HEK293T (cell line): ENCODE measurements at regions not wholly inside any gene's neighbourhood (a gene's known extent, or its start where the extent isn't known, plus 50 kb on each side); places are given as distances from the start of the nearest gene placed in this dataset.

ENCODE experiments used
- CTCF ChIA-PET: fragments of 350-600 bp; formaldehyde crosslinking; extraction: SDS; loops from one replicate; lab custom pipeline; 2021; ENCODE audit warnings: antibody characterized with exemption, inconsistent platforms; lab: Yijun Ruan, JAX
- POLR2A ChIA-PET: fragments of 350-600 bp; formaldehyde crosslinking; extraction: SDS; loops from one replicate; lab custom pipeline; 2020; ENCODE audit warnings: antibody characterized with exemption, inconsistent platforms; lab: Yijun Ruan, JAX
- DNase-seq: peaks from one replicate; pipeline ENCODE4 v3.0.0; 2012; ENCODE audit warnings: mixed read lengths; ENCODE audit errors: extremely low spot score
- ARNT ChIP-seq: fragments of 450-650 bp; IDR thresholded peaks from 2 replicates; pipeline ENCODE4 v1.6.1; 2017; ENCODE audit warnings: mild to moderate bottlenecking
- BHLHE40 ChIP-seq: fragments of 450-650 bp; IDR thresholded peaks from 2 replicates; pipeline ENCODE4 v1.6.1; 2016; ENCODE audit warnings: mild to moderate bottlenecking, moderate library complexity, borderline replicate concordance
- CTBP1 ChIP-seq: fragments of 450-650 bp; IDR thresholded peaks from 2 replicates; pipeline ENCODE4 v1.6.1; 2016; ENCODE audit warnings: borderline replicate concordance
- ELF4 ChIP-seq: fragments of 450-650 bp; IDR thresholded peaks from 2 replicates; pipeline ENCODE4 v1.6.1; 2017; ENCODE audit warnings: antibody characterized with exemption
- FOXA1 ChIP-seq: fragments of 450-650 bp; IDR thresholded peaks from 2 replicates; pipeline ENCODE4 v1.6.1; 2016; ENCODE audit warnings: mild to moderate bottlenecking
- FOXK2 ChIP-seq: fragments of 450-650 bp; IDR thresholded peaks from 2 replicates; pipeline ENCODE4 v1.6.1; 2016; ENCODE audit warnings: mild to moderate bottlenecking
- FOXM1 ChIP-seq: fragments of 450-650 bp; IDR thresholded peaks from 2 replicates; pipeline ENCODE4 v1.6.1; 2017; ENCODE audit warnings: mild to moderate bottlenecking, borderline replicate concordance
- HDGF ChIP-seq: fragments of 450-650 bp; IDR thresholded peaks from 2 replicates; pipeline ENCODE4 v1.6.1; 2017; ENCODE audit warnings: antibody characterized with exemption, borderline replicate concordance
- L3MBTL2 ChIP-seq: fragments of 450-650 bp; conservative IDR thresholded peaks from 2 replicates; pipeline ENCODE4 v1.6.1; 2016; ENCODE audit warnings: mild to moderate bottlenecking
- LEF1 ChIP-seq: fragments of 450-650 bp; IDR thresholded peaks from 2 replicates; pipeline ENCODE4 v1.6.1; 2017; ENCODE audit warnings: mild to moderate bottlenecking, borderline replicate concordance
- NFRKB ChIP-seq: fragments of 450-650 bp; IDR thresholded peaks from 2 replicates; pipeline ENCODE4 v1.6.1; 2016; ENCODE audit warnings: mild to moderate bottlenecking, moderate library complexity
- PKNOX1 ChIP-seq: fragments of 450-650 bp; IDR thresholded peaks from 2 replicates; pipeline ENCODE4 v1.6.1; 2016
- SP1 ChIP-seq: fragments of 450-650 bp; IDR thresholded peaks from 2 replicates; pipeline ENCODE4 v1.6.1; 2017
- SUZ12 ChIP-seq: fragments of 450-650 bp; IDR thresholded peaks from 2 replicates; pipeline ENCODE4 v1.6.1; 2016; ENCODE audit warnings: mild to moderate bottlenecking
- TARDBP ChIP-seq: fragments of 450-650 bp; IDR thresholded peaks from 2 replicates; pipeline ENCODE4 v1.6.1; 2016
- ZNF384 ChIP-seq: fragments of 450-650 bp; IDR thresholded peaks from 2 replicates; pipeline ENCODE4 v1.6.1; 2016

GRCh38 chr1:87800006-87800405, 471.3 kb downstream of the LMO4 start:
- no peak for TF ChIP-seq CTBP1
- no peak for TF ChIP-seq SUZ12
- TF ChIP-seq L3MBTL2, result no peak
- no peak for TF ChIP-seq FOXK2
- no peak for TF ChIP-seq FOXA1
- TF ChIP-seq NFRKB, result no peak
- TF ChIP-seq HDGF, result no peak
- no peak for TF ChIP-seq FOXM1
- TF ChIP-seq PKNOX1, result no peak
- no peak for TF ChIP-seq SP1
- TF ChIP-seq LEF1, result no peak
- no peak for TF ChIP-seq ELF4
- no peak for TF ChIP-seq ARNT
- no peak for TF ChIP-seq BHLHE40
- TF ChIP-seq TARDBP, result no peak
- no peak for TF ChIP-seq ZNF384
- POLR2A ChIA-PET, result no interaction called here
- no peak for DNase-seq

GRCh38 chr1:87803375-87803774, 474.7 kb downstream of the LMO4 start:
- POLR2A ChIA-PET, result no interaction called here
- no peak for TF ChIP-seq ELF4
- TF ChIP-seq HDGF, result no peak
- no peak for TF ChIP-seq FOXA1
- TF ChIP-seq L3MBTL2, result no peak
- CTCF ChIA-PET, result interaction anchor here (0.6 kb wide), 1 partner anchor 601 kb away, joined by 3 read pairs; no protein-coding TSS in a partner anchor
- DNase-seq, result no peak

More at GRCh38 chr1:87800006-87800405, 471.3 kb downstream of the LMO4 start:
- CTCF ChIA-PET, result no interaction called here

- no peak for TF ChIP-seq FOXK2
- TF ChIP-seq CTBP1, result no peak
- TF ChIP-seq ARNT, result no peak
- TF ChIP-seq SUZ12, result no peak
- no peak for TF ChIP-seq TARDBP
- no peak for TF ChIP-seq SP1
- no peak for TF ChIP-seq PKNOX1
- no peak for TF ChIP-seq HDGF
- no peak for TF ChIP-seq LEF1
- TF ChIP-seq NFRKB, result no peak
- no peak for TF ChIP-seq ZNF384
- TF ChIP-seq L3MBTL2, result no peak
- TF ChIP-seq FOXA1, result no peak
- TF ChIP-seq FOXM1, result no peak
- no peak for TF ChIP-seq ELF4
- ChIA-PET CTCF (no interaction called here), POLR2A (no interaction called here)
- no peak for DNase-seq
Observed at GRCh38 chr1:87804128-87804527, 475.4 kb downstream of the LMO4 start.

DNA sequence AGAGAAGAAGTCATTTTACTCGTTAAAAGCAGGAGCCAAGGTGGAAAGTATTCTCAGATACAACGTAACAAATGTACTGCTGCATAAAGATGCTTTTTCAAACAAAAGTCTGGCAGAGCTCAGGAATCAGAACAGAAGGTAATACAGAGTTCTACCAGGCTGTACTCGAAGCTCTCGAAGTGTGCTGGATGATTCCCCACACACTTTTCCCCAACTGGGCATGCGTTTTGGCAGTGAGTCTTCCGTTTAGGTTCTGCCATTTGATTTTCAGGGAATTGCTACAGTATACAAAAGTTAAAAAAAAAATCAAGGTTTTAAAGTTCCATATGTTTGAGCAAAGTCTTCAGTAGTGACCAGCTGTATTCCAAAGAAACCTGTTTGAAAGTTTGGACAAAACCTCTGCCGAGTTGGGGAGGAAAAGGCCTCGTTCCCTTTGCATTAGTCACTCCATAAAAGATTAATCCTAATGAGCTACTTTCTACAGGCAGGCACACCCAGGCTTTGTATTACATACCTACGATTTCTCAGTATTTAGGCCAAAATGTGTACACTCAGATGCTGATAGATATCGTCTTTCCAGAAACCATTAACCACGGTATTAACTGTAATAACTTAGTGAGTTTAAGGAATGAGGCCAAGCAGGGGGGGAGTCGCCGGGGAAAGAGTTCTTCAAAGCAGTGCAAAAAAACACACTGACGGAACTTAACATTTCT, 477.1 kb downstream of the LMO4 start:
- ChIA-PET CTCF (interaction anchor here (0.7 kb wide), 3 partner anchors 10 to 512 kb away, joined by 3 to 4 read pairs (median 3); no protein-coding TSS in a partner anchor), POLR2A (no interaction called here)

GRCh38 chr1:87806379-87807094, 477.9 kb downstream of the LMO4 start:
- DNase-seq, result no peak
- ChIA-PET CTCF (interaction anchor here (0.5 to 0.7 kb wide), 4 partner anchors 9 to 512 kb away, joined by 3 to 5 read pairs (median 4); no protein-coding TSS in a partner anchor), POLR2A (no interaction called here)
- TF ChIP-seq SUZ12 (no peak), NFRKB (no peak), TARDBP (no peak), HDGF (no peak), FOXA1 (no peak), SP1 (no peak), ELF4 (no peak), FOXM1 (no peak), PKNOX1 (no peak), BHLHE40 (no peak), CTBP1 (no peak), L3MBTL2 (no peak)

More for the DNA sequence above, 477.1 kb downstream of the LMO4 start:
- no peak for DNase-seq
- TF ChIP-seq ARNT (no peak), L3MBTL2 (no peak), PKNOX1 (no peak), BHLHE40 (no peak), HDGF (no peak), ZNF384 (no peak)
